RKO (cell line): ENCODE measurements at regions not wholly inside any gene's neighbourhood (a gene's known extent, or its start where the extent isn't known, plus 50 kb on each side); places are given as distances from the start of the nearest gene placed in this dataset.
"Not testable (repeated sequence)": the region's sequence is repeated elsewhere in the genome, so short reads cannot be mapped to it uniquely, and the experiment has no call there.

Experiments
- DNase-seq: peaks from one replicate; pipeline ENCODE4 v3.0.0-alpha.2; 2016; ENCODE audit warnings: low spot score

DNA sequence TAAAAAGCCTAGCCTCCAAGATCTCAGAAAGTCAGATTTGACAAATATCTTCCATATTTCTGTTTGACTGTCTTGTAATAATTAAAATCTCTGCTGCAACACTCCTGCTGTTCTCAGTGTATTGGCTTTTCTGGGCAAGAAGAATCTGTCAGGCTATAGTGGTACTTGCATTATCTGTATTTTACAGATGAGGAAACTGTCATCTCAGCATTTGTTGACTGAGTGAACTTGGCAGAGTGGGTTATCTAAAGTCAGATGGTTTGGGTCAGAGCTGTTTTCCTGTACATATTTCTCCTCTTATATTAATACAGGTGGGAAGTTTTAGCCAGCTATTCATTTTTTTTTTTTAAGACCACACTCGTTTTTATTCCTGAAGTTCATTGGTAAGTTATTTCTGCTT is 1378.2 kb upstream of the PCDH20 start:
- no peak for DNase-seq

DNA sequence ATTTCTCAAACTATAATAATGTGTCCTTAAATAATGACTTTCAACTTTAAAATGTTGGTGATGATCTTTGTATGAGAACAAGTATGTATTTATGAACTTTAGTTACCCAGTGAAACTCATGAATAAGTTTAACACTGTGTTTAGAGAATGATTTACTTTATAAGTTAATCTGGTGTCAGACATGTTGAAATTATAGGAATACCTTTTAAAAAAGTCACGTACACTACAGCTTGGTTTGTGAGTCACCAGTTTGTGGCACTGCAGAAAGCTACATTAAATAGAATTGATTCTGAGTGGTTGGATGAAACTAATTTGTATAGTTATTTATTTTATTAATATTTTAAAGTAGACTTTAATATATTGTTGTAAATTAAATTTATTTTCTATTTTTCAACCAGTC is 1366.2 kb upstream of the PCDH20 start:
- DNase-seq: no peak

DNA sequence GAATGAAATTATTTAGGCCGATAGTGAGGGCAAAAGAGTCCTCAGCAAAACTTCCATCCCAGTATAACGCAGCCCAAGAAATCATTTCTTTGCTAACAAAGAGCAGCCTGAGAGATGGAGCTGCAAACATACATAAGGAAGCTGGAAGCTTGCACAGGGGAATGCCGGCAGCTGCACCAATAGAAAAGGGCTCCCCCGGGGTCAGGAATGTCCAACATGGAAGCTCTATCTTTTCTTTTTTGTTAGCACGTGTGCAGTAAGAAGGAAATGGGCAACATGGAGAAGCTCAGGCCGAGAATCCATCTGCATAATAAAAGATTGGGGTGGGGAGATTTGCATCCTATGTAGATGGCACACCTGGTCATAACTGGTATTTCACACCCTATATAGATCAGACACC is 1363.5 kb upstream of the PCDH20 start:
- no peak for DNase-seq

DNA sequence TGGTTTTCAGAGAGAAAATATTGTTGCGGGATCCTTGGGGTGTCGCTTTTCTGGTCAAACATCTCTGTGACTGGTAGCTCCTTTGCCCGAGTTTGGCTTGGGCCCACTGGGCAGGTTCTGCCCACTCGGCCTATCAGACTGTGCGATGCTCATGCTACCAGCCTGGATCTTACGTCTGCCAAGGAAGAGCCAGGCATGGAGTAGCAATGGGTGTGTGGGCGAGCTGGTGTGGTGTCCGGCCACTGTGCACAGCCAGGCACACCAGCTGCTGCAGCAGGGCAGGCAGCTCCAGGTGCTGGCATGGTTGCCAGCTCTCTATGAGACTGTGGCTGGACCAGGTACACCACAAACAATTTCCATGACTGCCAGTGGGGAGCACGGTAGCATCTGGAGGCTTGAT is 1351.8 kb upstream of the PCDH20 start:
- DNase-seq: no peak

- DNase-seq: no peak
Observed at GRCh38 chr13:62760724-62761123, 1345.1 kb upstream of the PCDH20 start.

DNA sequence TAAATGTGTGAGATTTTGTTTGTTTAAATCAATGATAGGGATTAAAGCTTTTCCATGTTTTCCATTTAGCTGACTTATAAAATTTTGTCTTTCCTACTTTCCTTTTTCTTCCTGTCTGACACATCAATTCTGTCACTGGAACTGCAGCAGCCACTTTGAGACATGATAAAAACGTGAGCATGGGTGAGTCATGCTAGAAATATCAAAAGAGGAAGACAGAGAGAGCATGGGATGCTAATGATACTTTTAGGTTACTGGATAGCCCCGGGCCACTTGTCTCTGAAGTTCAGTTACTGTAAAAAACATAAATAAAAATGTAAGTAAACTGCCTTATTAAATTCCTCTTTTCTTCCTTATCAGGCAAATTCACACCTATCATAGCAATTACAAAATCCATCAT is 1332.0 kb upstream of the PCDH20 start:
- DNase-seq: peak; percentile 57

DNA sequence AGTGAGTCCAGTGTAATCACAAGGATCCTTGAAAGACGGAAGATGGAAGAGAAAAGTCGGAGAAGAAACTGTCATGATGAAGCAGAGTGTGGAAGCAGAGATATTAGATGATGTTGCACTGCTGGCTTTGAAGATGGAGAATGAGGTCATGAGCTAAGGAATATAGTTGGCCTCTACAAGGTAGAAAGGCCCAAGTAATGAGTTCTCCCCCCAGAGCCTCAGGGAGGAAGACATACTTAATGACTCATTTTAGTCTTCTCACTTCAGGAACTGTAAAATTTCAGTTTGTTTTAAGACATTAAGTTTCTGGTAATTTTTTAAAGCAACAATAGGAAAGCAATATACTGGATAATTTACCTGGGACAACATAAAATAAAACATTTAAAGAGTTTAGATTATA is 1331.5 kb upstream of the PCDH20 start:
- DNase-seq: no peak

DNA sequence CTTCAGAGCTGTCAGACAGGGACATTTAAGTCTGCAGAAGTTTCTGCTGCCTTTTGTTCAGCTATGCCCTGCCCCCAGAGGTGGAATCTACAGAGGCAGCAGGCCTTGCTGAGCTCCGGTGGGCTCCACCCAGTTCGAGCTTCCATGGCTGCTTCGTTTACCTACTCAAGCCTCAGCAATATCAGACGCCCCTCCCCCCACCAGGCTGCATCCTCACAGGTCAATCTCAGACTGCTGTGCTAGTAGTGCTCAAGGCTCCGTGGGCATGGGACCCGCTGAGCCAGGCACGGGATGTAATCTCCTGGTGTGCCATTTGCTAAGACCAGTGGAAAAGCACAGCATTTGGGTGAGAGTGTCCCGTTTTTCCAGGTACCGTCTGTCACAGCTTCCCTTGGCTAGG is 1314.1 kb upstream of the PCDH20 start:
- DNase-seq: not testable (repeated sequence)

DNA sequence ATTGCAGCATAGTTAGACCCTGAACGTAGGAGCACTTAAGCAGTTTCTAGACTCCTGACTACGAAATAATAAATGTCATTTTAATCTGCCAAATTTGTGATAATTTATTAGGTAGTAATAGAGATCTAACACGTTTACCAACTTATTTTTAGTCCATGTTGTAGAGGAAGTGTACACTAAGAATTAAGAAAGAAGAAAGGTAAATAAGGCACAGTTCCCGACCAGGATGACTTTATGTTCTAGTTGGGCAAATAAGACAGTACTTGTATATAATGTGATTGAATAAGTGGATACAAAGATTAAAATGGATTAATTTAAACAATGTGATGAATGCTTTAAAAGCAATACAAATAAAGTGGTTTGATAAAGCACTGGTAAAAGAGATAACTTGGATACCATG is 1306.2 kb upstream of the PCDH20 start:
- no peak for DNase-seq

GRCh38 chr13:62711948-62712347 is 1296.3 kb upstream of the PCDH20 start:
- DNase-seq: not testable (repeated sequence)

DNA sequence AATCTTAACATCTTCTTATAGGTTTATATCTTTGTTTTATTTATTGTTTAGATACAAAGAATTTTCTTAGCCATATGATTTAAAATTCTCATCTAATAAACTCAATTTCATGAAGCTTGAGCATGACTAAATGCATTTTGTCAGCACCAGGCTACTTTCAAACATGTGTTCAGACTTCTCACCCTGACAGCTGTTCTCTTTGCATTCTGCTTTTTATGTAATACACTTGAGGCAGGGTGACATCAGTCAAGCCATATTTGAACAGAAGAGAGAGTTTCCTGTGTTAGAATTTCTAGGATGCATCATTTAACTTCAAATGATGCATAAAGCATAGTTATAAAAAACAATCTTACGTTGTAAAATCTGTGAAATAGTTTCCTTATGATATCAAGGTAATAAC is 1295.1 kb upstream of the PCDH20 start:
- no peak for DNase-seq

DNA sequence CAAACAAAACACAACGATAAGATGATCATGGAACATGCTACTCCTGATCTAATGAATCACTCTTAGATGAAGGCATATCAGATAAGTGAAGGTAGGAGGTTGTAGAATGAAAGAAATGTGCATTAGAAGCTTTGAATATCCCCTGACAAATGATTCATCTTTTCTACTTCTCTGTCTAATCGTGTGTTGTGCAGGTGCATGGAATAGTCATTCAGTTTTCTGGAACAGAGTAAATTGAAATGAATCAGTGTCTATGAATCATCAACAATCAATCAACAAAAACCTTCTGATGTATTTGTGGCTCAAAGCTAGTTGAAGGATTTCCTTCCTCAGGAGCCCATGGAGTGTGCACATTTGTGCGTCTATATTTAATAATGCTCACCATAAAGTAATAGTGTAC is 1290.4 kb upstream of the PCDH20 start:
- DNase-seq: peak; percentile 83

DNA sequence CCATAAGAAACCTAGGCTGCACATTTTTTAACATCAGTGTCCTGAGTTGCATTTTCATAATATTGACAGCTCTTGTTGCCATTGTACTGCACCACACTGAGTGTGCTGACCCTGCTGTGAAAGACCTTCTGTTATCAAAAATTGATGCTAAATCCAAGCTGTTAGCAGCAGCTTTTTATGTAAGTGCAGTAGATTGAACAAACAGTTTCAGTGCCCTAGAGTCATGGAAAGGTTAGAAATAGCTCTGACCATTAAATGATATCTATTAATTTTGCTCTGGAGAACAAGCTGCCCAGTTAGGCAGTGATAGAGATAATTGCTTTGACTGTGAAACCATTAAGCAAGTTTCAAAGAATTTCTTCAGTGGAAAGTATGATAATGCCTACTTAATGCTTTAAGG is 1289.2 kb upstream of the PCDH20 start:
- DNase-seq: no peak

GRCh38 chr13:62702502-62702901 is 1286.9 kb upstream of the PCDH20 start:
- DNase-seq: no peak

GRCh38 chr13:62697701-62698100 is 1282.1 kb upstream of the PCDH20 start:
- no peak for DNase-seq

DNA sequence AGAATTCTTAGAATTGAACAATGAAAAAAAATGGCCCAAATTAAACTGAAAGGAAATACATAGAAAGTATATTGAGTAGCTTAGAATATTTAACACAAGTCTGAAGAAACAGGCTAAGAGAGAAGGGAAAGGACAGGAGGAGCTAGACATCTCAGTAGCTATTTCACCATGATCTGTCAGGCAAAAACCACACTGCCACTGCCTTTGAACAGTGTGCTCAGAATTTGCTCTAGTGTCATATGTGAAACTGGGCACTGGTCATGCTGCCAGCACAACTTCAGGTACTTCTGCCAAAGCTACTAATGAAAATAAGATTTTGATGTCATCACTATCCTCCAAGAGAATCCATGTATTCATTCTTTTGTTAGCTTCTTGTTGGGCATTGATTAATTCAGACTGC is 1280.8 kb upstream of the PCDH20 start:
- DNase-seq: no peak

DNA sequence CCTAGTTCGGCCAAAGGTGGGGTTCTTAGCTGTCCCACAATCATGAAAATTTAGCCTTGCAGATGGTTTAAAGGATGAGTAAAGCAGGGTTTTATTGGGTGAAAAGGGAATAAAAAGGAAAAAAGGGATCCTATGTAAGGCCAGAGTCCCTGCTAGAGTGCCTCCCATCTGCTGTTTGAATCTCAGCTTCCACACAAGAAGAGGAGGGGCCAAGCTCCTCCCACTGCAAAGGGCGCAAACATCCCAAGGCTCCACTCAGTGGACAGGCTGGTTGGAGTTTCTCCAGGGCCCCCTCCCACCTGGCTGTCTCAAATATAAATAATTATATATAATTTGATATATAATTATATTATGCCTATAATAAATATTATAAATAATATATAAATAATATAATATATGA is 1272.1 kb upstream of the PCDH20 start:
- no peak for DNase-seq

- DNase-seq: no peak
Observed at GRCh38 chr13:62684359-62684758, 1268.7 kb upstream of the PCDH20 start.

DNA sequence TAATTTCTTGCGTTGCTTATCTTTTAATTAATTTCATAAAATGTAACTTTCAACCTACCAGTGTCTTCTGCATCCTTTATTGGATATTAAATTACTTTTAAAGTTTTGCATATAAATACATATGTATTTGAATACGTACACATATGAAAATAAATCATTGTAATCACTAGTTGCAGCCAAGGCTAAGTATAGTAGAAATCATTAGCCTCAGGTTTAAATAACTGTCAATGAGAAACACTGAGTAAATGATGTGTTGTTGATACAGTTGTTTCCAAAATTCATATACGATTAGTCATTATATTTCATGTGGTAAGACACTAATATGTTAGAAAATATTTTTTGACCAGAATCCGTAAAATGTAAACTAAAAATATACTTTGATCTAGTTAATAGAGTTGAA is 1267.1 kb upstream of the PCDH20 start:
- DNase-seq: no peak

DNA sequence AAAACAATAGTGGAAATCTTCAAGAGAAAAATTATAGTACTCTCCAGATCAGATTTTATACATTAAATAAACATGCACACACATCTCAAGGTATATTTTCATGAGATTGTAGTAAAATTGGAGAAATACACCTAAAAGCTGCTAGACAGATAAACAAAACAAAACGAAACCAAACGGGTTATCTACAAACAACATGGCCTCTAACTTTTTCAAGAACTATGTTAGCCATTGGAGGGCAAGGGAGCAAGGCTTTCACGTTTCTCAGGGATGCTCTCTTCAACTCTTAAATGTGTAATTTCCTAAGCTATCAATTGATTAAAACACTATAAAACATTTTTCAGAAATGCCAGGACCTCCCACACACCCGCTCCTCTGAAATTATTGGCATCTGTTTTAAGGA is 1262.4 kb upstream of the PCDH20 start:
- no peak for DNase-seq

GRCh38 chr13:62663767-62664166 is 1248.1 kb upstream of the PCDH20 start:
- DNase-seq: no peak

DNA sequence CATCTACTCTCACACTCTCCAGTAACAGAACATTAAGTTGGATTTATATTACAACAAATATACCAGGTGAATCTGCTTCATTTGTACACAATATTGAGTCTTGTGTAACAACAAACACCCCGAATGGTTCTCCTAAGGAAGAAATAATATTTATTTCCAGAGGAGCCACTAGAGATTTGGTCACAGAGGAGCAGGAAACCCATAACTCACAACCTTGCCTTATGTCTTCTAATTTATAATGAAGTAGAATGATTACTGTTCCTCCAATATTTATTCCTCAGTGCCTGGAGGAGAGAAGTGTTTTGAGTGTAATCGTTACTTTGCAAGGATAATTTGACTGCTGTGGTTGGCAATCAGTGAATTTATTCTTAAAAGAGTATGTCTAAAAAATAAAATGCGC is 1243.7 kb upstream of the PCDH20 start:
- no peak for DNase-seq

DNA sequence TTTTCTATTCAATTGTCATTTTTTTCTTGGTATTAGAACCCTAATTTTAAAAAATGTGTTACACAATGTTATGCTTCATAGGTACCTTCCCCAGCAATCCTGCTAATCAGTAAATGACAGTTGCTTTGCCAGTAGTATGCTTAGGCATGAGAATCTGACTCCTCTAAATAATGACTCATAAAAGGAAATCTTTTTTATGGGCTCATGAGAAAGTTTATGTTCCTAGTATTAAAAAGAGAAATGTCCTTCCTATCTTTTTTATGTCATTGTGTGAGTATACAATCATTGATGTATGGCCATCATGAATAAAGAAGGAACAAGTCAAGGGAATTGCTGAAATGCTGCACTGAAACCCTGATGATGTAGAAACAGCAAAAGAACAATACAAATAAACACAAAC is 1237.7 kb upstream of the PCDH20 start:
- peak; percentile 16 for DNase-seq

- DNase-seq: no peak
Observed at GRCh38 chr13:62643799-62644524, 1228.3 kb upstream of the PCDH20 start.
